ENCODE measurements at regions not wholly inside any gene's neighbourhood (a gene's known extent, or its start where the extent isn't known, plus 50 kb on each side); places are given as distances from the start of the nearest gene placed in this dataset.
A peak's percentile ranks its signal among the peaks of the same experiment; 100 is the strongest.

- Mint-ChIP-seq H3K4me1 (ENCODE audit: low read depth) (no peaks in the 10 kb centered on the region), H3K9me3 (ENCODE audit: low read depth) (no peaks in the 10 kb centered on the region), H3K36me3 (ENCODE audit: low read depth) (no peaks in the 10 kb centered on the region), H3K27ac (ENCODE audit: unreplicated experiment) (no peak overlapping the region), H3K4me3 (ENCODE audit: unreplicated experiment) (no peak overlapping the region), H3K27me3 (ENCODE audit: low read depth) (peaks cover 8% of the 10 kb centered on the region)
- no peak for DNase-seq (ENCODE audit: low spot score)
- no peak for TF ChIP-seq CTCF (IDR thresholded peaks at IDR 0.05)
Observed at GRCh38 chr1:34663031-34663430, 91.8 kb upstream of the GJB5 start.

DNA sequence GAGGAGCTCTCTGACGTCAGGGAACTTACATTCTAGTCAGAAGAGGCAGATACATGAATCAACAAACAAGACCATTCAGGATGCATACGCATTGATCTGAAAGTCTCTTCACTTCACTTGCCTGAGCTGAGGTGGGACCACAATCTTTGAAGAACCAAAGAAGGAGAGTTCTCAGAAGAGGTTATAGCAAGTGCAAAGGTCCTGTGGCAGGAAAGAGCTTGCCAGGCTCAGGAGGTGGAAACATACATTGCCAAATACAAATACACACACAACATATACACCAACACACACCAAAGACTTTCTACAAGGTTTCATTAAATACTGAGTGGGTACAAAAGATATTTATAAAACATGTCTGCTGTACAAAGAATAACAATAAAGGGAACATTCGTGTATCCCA, 86.8 kb upstream of the GJB5 start:
- Mint-ChIP-seq H3K27ac (ENCODE audit: unreplicated experiment) (no peak overlapping the region), H3K27me3 (ENCODE audit: low read depth) (peaks cover 2% of the 10 kb centered on the region), H3K4me1 (ENCODE audit: low read depth) (no peaks in the 10 kb centered on the region), H3K4me3 (ENCODE audit: unreplicated experiment) (no peak overlapping the region), H3K9me3 (ENCODE audit: low read depth) (no peaks in the 10 kb centered on the region), H3K36me3 (ENCODE audit: low read depth) (no peaks in the 10 kb centered on the region)
- TF ChIP-seq CTCF (IDR thresholded peaks at IDR 0.05): no peak
- no peak for DNase-seq (ENCODE audit: low spot score)

GRCh38 chr1:34670982-34671381, 83.9 kb upstream of the GJB5 start:
- Mint-ChIP-seq H3K9me3 (ENCODE audit: low read depth) (no peaks in the 10 kb centered on the region), H3K27ac (ENCODE audit: unreplicated experiment) (no peak overlapping the region), H3K4me3 (ENCODE audit: unreplicated experiment) (no peak overlapping the region), H3K4me1 (ENCODE audit: low read depth) (no peaks in the 10 kb centered on the region), H3K36me3 (ENCODE audit: low read depth) (no peaks in the 10 kb centered on the region), H3K27me3 (ENCODE audit: low read depth) (peaks cover 4% of the 10 kb centered on the region)
- DNase-seq (ENCODE audit: low spot score): no peak
- TF ChIP-seq CTCF (IDR thresholded peaks at IDR 0.05): no peak

DNA sequence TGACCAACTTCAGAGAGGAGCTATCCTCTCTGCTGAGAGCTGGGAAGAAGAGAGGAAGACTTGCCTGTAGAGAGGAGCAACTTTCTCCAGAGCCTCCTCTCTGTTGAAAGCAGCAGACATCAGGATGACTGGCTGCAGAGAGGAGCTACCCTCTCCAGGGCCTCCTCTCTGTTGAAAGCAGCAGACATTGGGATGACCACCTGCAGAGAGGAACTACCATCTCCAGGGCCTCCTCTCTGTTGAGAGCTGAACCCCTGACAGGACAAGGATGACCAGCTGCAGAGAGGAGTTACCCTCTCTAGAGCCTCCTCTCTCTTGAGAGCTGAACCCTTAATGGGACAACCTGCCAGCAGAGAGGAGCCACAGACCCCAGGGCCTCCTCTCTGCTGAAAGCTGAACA, 83.0 kb upstream of the GJB5 start:
- H3K4me1 Mint-ChIP-seq (ENCODE audit: low read depth): no peaks in the 10 kb centered on the region
- H3K4me3 Mint-ChIP-seq (ENCODE audit: unreplicated experiment): no peak overlapping the region
- DNase-seq (ENCODE audit: low spot score): no peak
- no peaks in the 10 kb centered on the region for H3K9me3 Mint-ChIP-seq (ENCODE audit: low read depth)
- peaks cover 4% of the 10 kb centered on the region for H3K27me3 Mint-ChIP-seq (ENCODE audit: low read depth)
- H3K27ac Mint-ChIP-seq (ENCODE audit: unreplicated experiment): no peak overlapping the region
- no peak for TF ChIP-seq CTCF (IDR thresholded peaks at IDR 0.05)
- H3K36me3 Mint-ChIP-seq (ENCODE audit: low read depth): no peaks in the 10 kb centered on the region

- no peak overlapping the region for H3K4me3 Mint-ChIP-seq (ENCODE audit: unreplicated experiment)
- H3K4me1 Mint-ChIP-seq (ENCODE audit: low read depth): no peaks in the 10 kb centered on the region
- peaks cover 20% of the 10 kb centered on the region for H3K27me3 Mint-ChIP-seq (ENCODE audit: low read depth)
- no peaks in the 10 kb centered on the region for H3K36me3 Mint-ChIP-seq (ENCODE audit: low read depth)
- DNase-seq (ENCODE audit: low spot score): no peak
- peak; percentile 82 for TF ChIP-seq CTCF (IDR thresholded peaks at IDR 0.05)
- peaks cover 4% of the 10 kb centered on the region for H3K9me3 Mint-ChIP-seq (ENCODE audit: low read depth)
- H3K27ac Mint-ChIP-seq (ENCODE audit: unreplicated experiment): no peak overlapping the region
Observed at GRCh38 chr1:34681480-34682451, 73.1 kb upstream of the GJB5 start.
